B cell (primary cell): ENCODE measurements at regions not wholly inside any gene's neighbourhood (a gene's known extent, or its start where the extent isn't known, plus 50 kb on each side); places are given as distances from the start of the nearest gene placed in this dataset.
"Not testable (repeated sequence)": the region's sequence is repeated elsewhere in the genome, so short reads cannot be mapped to it uniquely, and the experiment has no call there.

ENCODE experiments used
- ATAC-seq: fragments of 200-7000 bp; cut with Tn5 transposase; one replicate; pipeline ENCODE4 v1.10.0; 2021; ENCODE audit warnings: low read depth, mild to moderate bottlenecking, moderate number of reproducible peaks, moderate library complexity
- CTCF ChIA-PET: fragments of 350-600 bp; sonication (Branson Sonifier 250); formaldehyde crosslinking; loops from one replicate; lab custom pipeline; 2021; ENCODE audit warnings: antibody characterized with exemption, inconsistent platforms; lab: Charles Lee
- POLR2A ChIA-PET: fragments of 350-600 bp; sonication (Branson Sonifier 250); formaldehyde crosslinking; loops from one replicate; lab custom pipeline; 2021; ENCODE audit warnings: antibody characterized with exemption; lab: Charles Lee
- DNase-seq: peaks from one replicate; pipeline ENCODE4 v3.0.0; 2013
- H2AFZ ChIP-seq: 2 replicates; pipeline ENCODE4 v1.6.1; 2012; ENCODE audit warnings: mild to moderate bottlenecking, low read depth, low read length; ENCODE audit not compliant: insufficient read depth, poor library complexity, severe bottlenecking
- H3K27ac ChIP-seq, 2 donors: 1 replicate in 1 of 2; 2 replicates in 1 of 2; pipeline ENCODE4 v1.5.1; 2012 to 2013; ENCODE audit warnings: low read length in 2 of 2, mild to moderate bottlenecking in 2 of 2, moderate library complexity in 1 of 2
- H3K27me3 ChIP-seq, 4 experiments: fragments of 200-600 bp in 1 of 4; sonication (generic) in 1 of 4; replicated peaks in 1 of 4; 1 replicate in 2 of 4; 2 replicates in 2 of 4; pipeline versions ENCODE4 v1.6.1 to v1.7.0; 2013 to 2016; ENCODE audit warnings: low read length in 3 of 4, mild to moderate bottlenecking in 2 of 4, mixed read lengths in 1 of 4, moderate library complexity in 1 of 4; ENCODE audit not compliant: insufficient read depth in 4 of 4, control insufficient read depth in 3 of 4; ENCODE audit errors: control extremely low read depth in 1 of 4
- H3K36me3 ChIP-seq, 2 experiments: replicated peaks in 1 of 2; 1 replicate in 1 of 2; 2 replicates in 1 of 2; pipeline versions ENCODE4 v1.6.1 to v1.7.1; 2013; ENCODE audit warnings: low read length in 1 of 2; ENCODE audit not compliant: insufficient read depth in 2 of 2, control insufficient read depth in 1 of 2; ENCODE audit errors: control extremely low read depth in 1 of 2, extremely low read depth in 1 of 2
- H3K4me1 ChIP-seq, 2 donors: fragments of 200-600 bp in 1 of 2; sonication (generic) in 1 of 2; 1 replicate in 1 of 2; 2 replicates in 1 of 2; pipeline versions ENCODE4 v1.5.1 to v1.6.1; 2013 to 2017; ENCODE audit warnings: low read length in 2 of 2; ENCODE audit not compliant: control insufficient read depth in 2 of 2, insufficient read depth in 2 of 2
- H3K4me2 ChIP-seq: replicated peaks from 2 replicates; pipeline ENCODE3; 2012; ENCODE audit warnings: mild to moderate bottlenecking, low read depth, low read length; ENCODE audit not compliant: poor library complexity, severe bottlenecking
- H3K4me3 ChIP-seq, 5 experiments: fragments of 200-600 bp in 1 of 5; sonication (generic) in 1 of 5; 1 replicate in 3 of 5; 2 replicates in 2 of 5; pipeline versions ENCODE4 v1.5.1 to v1.7.0; 2011 to 2016; ENCODE audit warnings: low read length in 4 of 5, mild to moderate bottlenecking in 4 of 5, low read depth in 2 of 5, control low read depth in 1 of 5, moderate library complexity in 1 of 5; ENCODE audit not compliant: insufficient read depth in 1 of 5; ENCODE audit errors: control extremely low read depth in 1 of 5, extremely low read depth in 1 of 5
- H3K79me2 ChIP-seq: fragments of 200-600 bp; sonication (generic); one replicate; pipeline ENCODE4 v1.6.0; 2016; ENCODE audit warnings: low read length; ENCODE audit not compliant: control insufficient read depth, insufficient read depth
- H3K9ac ChIP-seq: fragments of 200-600 bp; sonication (generic); 2 replicates; pipeline ENCODE4 v1.6.1; 2017; ENCODE audit warnings: mild to moderate bottlenecking, low read length, moderate library complexity
- H3K9me3 ChIP-seq, 3 donors: one replicate each; pipeline versions ENCODE4 v1.6.1 to v1.7.1; 2013; ENCODE audit warnings: low read length in 2 of 3; ENCODE audit not compliant: control insufficient read depth in 2 of 3, insufficient read depth in 1 of 3; ENCODE audit errors: control extremely low read depth in 1 of 3
- H4K20me1 ChIP-seq: 2 replicates; pipeline ENCODE4 v1.6.0; 2012; ENCODE audit warnings: mild to moderate bottlenecking, low read length; ENCODE audit not compliant: insufficient read depth, control insufficient read depth, poor library complexity, severe bottlenecking
- H3K27ac Mint-ChIP-seq: one replicate; pipeline ENCODE4 v1.8.0; 2021; ENCODE audit warnings: mixed read lengths
- H3K27me3 Mint-ChIP-seq: one replicate; pipeline ENCODE4 v1.8.0; 2021; ENCODE audit warnings: mixed read lengths
- H3K4me1 Mint-ChIP-seq: one replicate; pipeline ENCODE4 v1.8.0; 2021; ENCODE audit warnings: mixed read lengths
- H3K4me3 Mint-ChIP-seq: one replicate; pipeline ENCODE4 v1.8.0; 2021; ENCODE audit warnings: mixed read lengths
- H3K9me3 Mint-ChIP-seq: one replicate; pipeline ENCODE4 v1.8.0; 2022; ENCODE audit warnings: mixed read lengths; ENCODE audit not compliant: insufficient read depth
- WGBS: methylation state at CpG from one replicate; pipeline ENCODE4 v1.1.5; 2013; ENCODE audit warnings: missing lambda C conversion rate; ENCODE audit not compliant: insufficient coverage; 5-methylcytosine and 5-hydroxymethylcytosine counted together
- intact Hi-C: fragments of 100-400 bp; cut with micrococcal nuclease; formaldehyde crosslinking; loops from one replicate; pipeline ENCODE4 v1.10.0; 2022

DNA sequence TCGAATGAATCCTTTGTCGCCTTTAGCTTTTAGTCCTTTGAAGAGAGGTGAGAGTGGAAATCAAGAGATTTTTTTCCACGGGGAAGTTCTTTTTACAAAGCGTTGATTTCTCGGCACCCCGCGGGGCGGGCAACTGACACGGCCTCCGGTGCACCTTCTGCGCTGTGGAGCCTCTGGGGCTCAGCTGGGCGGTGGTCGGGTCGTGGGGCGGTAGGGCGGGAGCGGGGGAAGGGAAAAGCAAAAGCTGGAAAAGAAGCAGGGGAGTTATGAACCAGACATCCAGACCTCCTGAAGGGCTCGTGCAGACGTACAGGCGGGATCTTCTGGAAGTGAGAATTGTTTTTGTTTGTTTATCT lies 63.3 kb downstream of the PPIAL4C start:
- H3K36me3 ChIP-seq, H3K9me3 Mint-ChIP-seq, H4K20me1 ChIP-seq, H3K4me2 ChIP-seq, POLR2A ChIA-PET, H3K4me1 ChIP-seq, H3K27ac ChIP-seq, H3K79me2 ChIP-seq, H3K27me3 ChIP-seq, H3K4me1 Mint-ChIP-seq, intact Hi-C loops, H3K27ac Mint-ChIP-seq, H3K9me3 ChIP-seq, H3K27me3 Mint-ChIP-seq, CTCF ChIA-PET, ATAC-seq: not testable (repeated sequence)
- H3K4me3 Mint-ChIP-seq: peak overlapping the region; percentile 65
- 69% methylated on average over 7 of the region's 20 CpGs for WGBS
- Histone ChIP-seq H3K9ac (peak overlapping the region; percentile 50), H2AFZ (peak overlapping the region; percentile 64), H3K4me3 (peak overlapping the region in 4 of 5 experiments; percentile 38 to 59 (median 56))
- DNase-seq: peak; percentile 28

DNA sequence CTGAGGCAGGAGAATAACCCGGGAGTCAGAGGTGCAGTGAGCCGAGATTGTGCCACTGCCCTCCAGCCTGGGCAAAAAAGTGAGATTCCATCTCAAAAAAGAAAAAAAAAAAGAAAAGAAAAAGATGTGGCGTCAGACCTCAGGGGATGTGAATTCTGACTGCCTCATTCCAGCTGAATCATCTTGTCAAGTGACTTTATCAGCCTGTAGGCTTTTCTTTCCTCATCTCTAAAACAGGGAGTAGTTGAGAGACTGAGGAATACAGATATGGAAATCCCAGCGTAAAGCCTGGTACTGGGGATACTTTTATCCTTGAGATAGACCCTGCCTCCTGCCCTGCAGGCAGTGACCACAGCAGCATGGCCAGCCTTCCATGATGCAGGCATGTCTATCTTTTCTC lies 74.1 kb downstream of the PPIAL4C start:
- H3K27ac ChIP-seq, H4K20me1 ChIP-seq, CTCF ChIA-PET, H3K27me3 Mint-ChIP-seq, H3K4me3 Mint-ChIP-seq, intact Hi-C loops, DNase-seq, POLR2A ChIA-PET, H3K9me3 Mint-ChIP-seq, H3K4me3 ChIP-seq, ATAC-seq, H3K27ac Mint-ChIP-seq, H3K79me2 ChIP-seq, H3K27me3 ChIP-seq, H3K36me3 ChIP-seq, H3K4me1 ChIP-seq, H3K9ac ChIP-seq, H3K9me3 ChIP-seq, H3K4me1 Mint-ChIP-seq, H3K4me2 ChIP-seq, H2AFZ ChIP-seq: not testable (repeated sequence)
- no CpG with 5 or more reads among the region's 4 CpGs for WGBS

DNA sequence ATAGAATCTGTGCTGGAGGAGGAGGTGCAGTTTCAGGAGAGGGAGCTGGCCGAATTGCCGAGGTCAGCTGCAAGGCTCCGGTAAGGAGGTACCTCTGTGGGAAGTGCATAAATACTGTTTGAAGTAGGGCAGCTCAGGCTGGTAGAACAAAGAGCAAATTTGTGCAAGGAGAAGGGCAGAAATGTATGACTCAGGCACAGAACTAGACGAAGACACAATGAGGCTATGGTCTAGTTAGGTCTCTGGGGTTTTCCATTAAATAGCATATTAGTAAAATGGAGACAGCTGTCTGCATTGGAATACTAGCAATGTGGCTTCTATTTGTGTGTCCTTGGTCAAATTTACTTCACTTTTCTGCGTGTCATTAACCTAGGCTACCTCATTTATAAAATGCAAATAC lies 74.5 kb downstream of the PPIAL4C start:
- H3K27me3 Mint-ChIP-seq, H2AFZ ChIP-seq, H3K79me2 ChIP-seq, H4K20me1 ChIP-seq, intact Hi-C loops, ATAC-seq, H3K4me1 ChIP-seq, H3K9me3 Mint-ChIP-seq, CTCF ChIA-PET, POLR2A ChIA-PET, H3K4me3 ChIP-seq, DNase-seq, H3K4me2 ChIP-seq, H3K27ac ChIP-seq, H3K4me3 Mint-ChIP-seq, H3K9me3 ChIP-seq, H3K4me1 Mint-ChIP-seq, H3K27ac Mint-ChIP-seq, H3K36me3 ChIP-seq, H3K27me3 ChIP-seq, H3K9ac ChIP-seq: not testable (repeated sequence)
- WGBS: no CpG with 5 or more reads among the region's 5 CpGs

DNA sequence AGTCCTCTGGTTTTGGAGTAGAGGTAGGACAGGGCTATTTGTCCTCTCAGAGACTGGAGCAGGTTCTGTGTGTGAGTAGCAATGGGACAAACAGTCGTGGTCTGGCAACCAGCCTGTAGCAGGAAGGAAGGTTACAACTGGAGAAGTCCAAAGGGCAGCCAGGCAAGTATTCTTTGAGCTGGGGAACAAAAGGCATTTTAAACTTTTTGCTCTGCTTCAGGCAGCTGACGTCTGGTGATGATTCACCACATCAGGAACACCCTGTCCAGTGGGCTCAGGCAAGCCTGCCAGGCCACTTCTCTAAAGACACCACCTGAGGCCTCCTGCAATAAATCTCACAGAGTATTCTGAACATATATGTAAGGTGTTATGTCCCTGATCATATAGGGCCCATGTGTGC lies 81.0 kb downstream of the PPIAL4C start:
- H4K20me1 ChIP-seq, POLR2A ChIA-PET, ATAC-seq, H3K4me3 Mint-ChIP-seq, H3K27ac Mint-ChIP-seq, H3K9me3 Mint-ChIP-seq, H3K27ac ChIP-seq, DNase-seq, H3K4me2 ChIP-seq, H2AFZ ChIP-seq, H3K27me3 Mint-ChIP-seq, intact Hi-C loops, H3K36me3 ChIP-seq, CTCF ChIA-PET, H3K4me3 ChIP-seq, H3K4me1 Mint-ChIP-seq, H3K9me3 ChIP-seq, H3K4me1 ChIP-seq, H3K79me2 ChIP-seq, H3K9ac ChIP-seq, H3K27me3 ChIP-seq: not testable (repeated sequence)
- no CpG with 5 or more reads among the region's 2 CpGs for WGBS
